HG03108 (cell line): ENCODE measurements at regions not wholly inside any gene's neighbourhood (a gene's known extent, or its start where the extent isn't known, plus 50 kb on each side); places are given as distances from the start of the nearest gene placed in this dataset.

Experiments used
- ATAC-seq: cut with Tn5 transposase; IDR thresholded peaks from one replicate; pipeline ENCODE4 v1.9.1; 2021; ENCODE audit warnings: moderate library complexity; ENCODE audit not compliant: unreplicated experiment

- ATAC-seq = no peak
Observed at GRCh38 chr13:73492811-73493210, 434.0 kb downstream of the KLF5 start.

- no peak for ATAC-seq
Observed at GRCh38 chr13:73482556-73482955, 423.8 kb downstream of the KLF5 start.

GRCh38 chr13:73481886-73482445, 423.2 kb downstream of the KLF5 start:
- ATAC-seq = no peak

GRCh38 chr13:73480779-73481559, 422.2 kb downstream of the KLF5 start:
- ATAC-seq = no peak

GRCh38 chr13:73479856-73480255, 421.1 kb downstream of the KLF5 start:
- ATAC-seq = no peak

GRCh38 chr13:73479351-73479750, 420.5 kb downstream of the KLF5 start:
- ATAC-seq = no peak

GRCh38 chr13:73477441-73477840, 418.6 kb downstream of the KLF5 start:
- ATAC-seq = no peak

GRCh38 chr13:73473016-73473415, 414.2 kb downstream of the KLF5 start:
- no peak for ATAC-seq

GRCh38 chr13:73467125-73467524, 408.3 kb downstream of the KLF5 start:
- no peak for ATAC-seq

GRCh38 chr13:73466561-73466960, 407.8 kb downstream of the KLF5 start:
- no peak for ATAC-seq

GRCh38 chr13:73465617-73465971, 406.8 kb downstream of the KLF5 start:
- no peak for ATAC-seq

GRCh38 chr13:73464758-73465616, 406.2 kb downstream of the KLF5 start:
- ATAC-seq = no peak

- ATAC-seq = no peak
Observed at GRCh38 chr13:73462241-73462640, 403.4 kb downstream of the KLF5 start.

GRCh38 chr13:73451221-73452029, 392.6 kb downstream of the KLF5 start:
- ATAC-seq = no peak

- ATAC-seq = no peak
Observed at GRCh38 chr13:73450583-73450982, 391.8 kb downstream of the KLF5 start.

GRCh38 chr13:73449252-73449651, 390.4 kb downstream of the KLF5 start:
- ATAC-seq = no peak

- no peak for ATAC-seq
Observed at GRCh38 chr13:73440296-73440895, 381.6 kb downstream of the KLF5 start.

GRCh38 chr13:73433890-73434289, 375.1 kb downstream of the KLF5 start:
- ATAC-seq = no peak

- no peak for ATAC-seq
Observed at GRCh38 chr13:73433458-73433857, 374.7 kb downstream of the KLF5 start.

GRCh38 chr13:73429701-73430100, 370.9 kb downstream of the KLF5 start:
- no peak for ATAC-seq

- ATAC-seq = no peak
Observed at GRCh38 chr13:73428706-73429105, 369.9 kb downstream of the KLF5 start.
